ENCODE measurements at regions not wholly inside any gene's neighbourhood (a gene's known extent, or its start where the extent isn't known, plus 50 kb on each side); places are given as distances from the start of the nearest gene placed in this dataset.
"Not testable (repeated sequence)": the region's sequence is repeated elsewhere in the genome, so short reads cannot be mapped to it uniquely, and the experiment has no call there.

DNA sequence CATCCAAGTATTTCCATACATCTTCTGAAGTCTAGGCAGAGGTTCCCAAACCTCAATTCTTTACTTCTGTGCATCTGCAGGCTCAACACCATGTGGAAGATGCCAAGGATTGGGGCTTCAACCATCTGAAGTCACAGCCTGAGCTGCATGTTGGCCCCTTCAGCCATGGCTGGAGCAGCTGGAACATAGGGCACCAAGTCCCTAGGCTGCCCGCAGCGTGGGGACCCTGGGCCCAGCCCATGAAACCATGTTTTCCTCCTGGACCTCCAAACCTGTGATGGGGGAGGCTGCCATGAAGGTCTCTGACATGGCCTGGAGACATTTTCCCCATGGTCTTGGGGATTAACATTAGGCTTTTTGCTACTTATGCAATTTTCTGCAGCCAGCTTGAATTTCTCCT, 729.8 kb downstream of the KCNT2 start:
- no peak for DNase-seq
- Histone ChIP-seq H3K36me3 (ENCODE audit: control insufficient read depth, insufficient read depth, low read length) (no peaks in the 10 kb centered on the region), H3K9me3 (ENCODE audit: control insufficient read depth, low read length) (no peaks in the 10 kb centered on the region), H3K27me3 (replicated peaks; ENCODE audit: control insufficient read depth, insufficient read depth, low read length, poor library complexity, severe bottlenecking) (no peaks in the 10 kb centered on the region), H3K4me3 (ENCODE audit: insufficient read depth, low read depth, low read length, poor library complexity, severe bottlenecking) (no peak overlapping the region), H3K27ac (ENCODE audit: insufficient read depth, low read length, poor library complexity, severe bottlenecking) (no peak overlapping the region), H3K4me1 (ENCODE audit: control insufficient read depth, insufficient read depth, low read length, poor library complexity, severe bottlenecking) (no peaks in the 10 kb centered on the region)

DNA sequence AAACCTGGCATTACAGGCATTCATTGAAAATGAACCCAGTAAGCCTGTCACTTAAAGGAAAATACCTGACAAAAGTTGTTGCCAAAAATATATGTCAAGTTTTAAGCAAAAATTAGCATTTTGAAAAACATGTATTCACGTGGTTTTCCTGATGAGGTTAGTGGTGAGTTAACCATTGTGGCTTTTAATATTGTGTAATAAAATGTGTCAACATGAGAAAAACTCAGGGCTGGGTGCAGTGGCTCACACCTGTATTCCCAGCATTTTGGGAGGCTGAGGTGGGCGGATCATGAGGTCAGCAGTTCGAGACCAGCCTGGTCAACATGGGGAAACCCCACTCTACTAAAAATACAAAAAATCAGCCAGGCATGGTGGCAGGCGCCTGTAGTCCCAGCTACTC, 731.4 kb downstream of the KCNT2 start:
- Histone ChIP-seq H3K4me1 (ENCODE audit: control insufficient read depth, insufficient read depth, low read length, poor library complexity, severe bottlenecking) (no peaks in the 10 kb centered on the region), H3K4me3 (ENCODE audit: insufficient read depth, low read depth, low read length, poor library complexity, severe bottlenecking) (no peak overlapping the region), H3K36me3 (ENCODE audit: control insufficient read depth, insufficient read depth, low read length) (no peaks in the 10 kb centered on the region), H3K9me3 (ENCODE audit: control insufficient read depth, low read length) (no peaks in the 10 kb centered on the region), H3K27ac (ENCODE audit: insufficient read depth, low read length, poor library complexity, severe bottlenecking) (no peak overlapping the region), H3K27me3 (replicated peaks; ENCODE audit: control insufficient read depth, insufficient read depth, low read length, poor library complexity, severe bottlenecking) (no peaks in the 10 kb centered on the region)
- no peak for DNase-seq

DNA sequence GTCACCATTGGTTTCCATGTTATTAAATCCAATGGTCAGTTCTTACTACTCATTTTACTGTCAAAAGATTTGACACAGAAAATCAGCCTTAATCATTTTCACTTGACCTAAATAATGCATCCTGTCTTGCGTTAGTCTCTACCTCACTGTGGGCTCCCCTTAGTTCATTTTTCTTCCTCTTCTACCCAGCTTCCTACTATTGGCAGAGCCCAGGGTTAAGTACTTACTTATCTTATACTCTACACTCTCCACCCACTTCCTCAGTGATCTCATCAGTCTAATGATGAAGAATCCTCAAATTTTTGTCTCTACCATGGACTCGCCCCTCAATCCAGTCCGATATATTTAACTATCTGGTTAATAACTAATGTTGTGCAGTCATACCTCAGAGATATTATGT, 735.9 kb downstream of the KCNT2 start:
- Histone ChIP-seq H3K9me3 (ENCODE audit: control insufficient read depth, low read length) (no peaks in the 10 kb centered on the region), H3K36me3 (ENCODE audit: control insufficient read depth, insufficient read depth, low read length) (no peaks in the 10 kb centered on the region), H3K4me1 (ENCODE audit: control insufficient read depth, insufficient read depth, low read length, poor library complexity, severe bottlenecking) (no peaks in the 10 kb centered on the region), H3K27me3 (replicated peaks; ENCODE audit: control insufficient read depth, insufficient read depth, low read length, poor library complexity, severe bottlenecking) (no peaks in the 10 kb centered on the region), H3K4me3 (ENCODE audit: insufficient read depth, low read depth, low read length, poor library complexity, severe bottlenecking) (no peak overlapping the region), H3K27ac (ENCODE audit: insufficient read depth, low read length, poor library complexity, severe bottlenecking) (no peak overlapping the region)
- no peak for DNase-seq

DNA sequence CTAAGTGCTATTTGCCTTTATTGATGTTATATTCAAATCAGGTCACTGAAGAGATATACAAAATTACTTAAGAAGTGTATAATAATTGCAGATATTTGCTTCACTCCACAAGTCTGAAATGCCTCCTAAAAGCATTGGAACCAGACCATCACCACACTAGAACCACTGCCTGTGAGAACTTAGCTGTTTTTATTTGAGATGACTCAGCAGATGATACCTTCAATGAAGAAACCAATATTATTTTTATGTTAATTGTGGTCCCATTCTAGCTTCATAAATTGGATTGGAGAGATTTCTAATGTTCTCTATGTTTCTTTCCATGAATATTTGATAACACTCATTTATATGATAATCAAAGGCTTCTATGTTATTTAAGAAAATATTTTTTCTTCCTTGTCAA, 740.6 kb downstream of the KCNT2 start:
- Histone ChIP-seq H3K9me3 (ENCODE audit: control insufficient read depth, low read length) (no peaks in the 10 kb centered on the region), H3K27ac (ENCODE audit: insufficient read depth, low read length, poor library complexity, severe bottlenecking) (no peak overlapping the region), H3K36me3 (ENCODE audit: control insufficient read depth, insufficient read depth, low read length) (no peaks in the 10 kb centered on the region), H3K27me3 (replicated peaks; ENCODE audit: control insufficient read depth, insufficient read depth, low read length, poor library complexity, severe bottlenecking) (no peaks in the 10 kb centered on the region), H3K4me1 (ENCODE audit: control insufficient read depth, insufficient read depth, low read length, poor library complexity, severe bottlenecking) (no peaks in the 10 kb centered on the region), H3K4me3 (ENCODE audit: insufficient read depth, low read depth, low read length, poor library complexity, severe bottlenecking) (no peak overlapping the region)
- DNase-seq = no peak

DNA sequence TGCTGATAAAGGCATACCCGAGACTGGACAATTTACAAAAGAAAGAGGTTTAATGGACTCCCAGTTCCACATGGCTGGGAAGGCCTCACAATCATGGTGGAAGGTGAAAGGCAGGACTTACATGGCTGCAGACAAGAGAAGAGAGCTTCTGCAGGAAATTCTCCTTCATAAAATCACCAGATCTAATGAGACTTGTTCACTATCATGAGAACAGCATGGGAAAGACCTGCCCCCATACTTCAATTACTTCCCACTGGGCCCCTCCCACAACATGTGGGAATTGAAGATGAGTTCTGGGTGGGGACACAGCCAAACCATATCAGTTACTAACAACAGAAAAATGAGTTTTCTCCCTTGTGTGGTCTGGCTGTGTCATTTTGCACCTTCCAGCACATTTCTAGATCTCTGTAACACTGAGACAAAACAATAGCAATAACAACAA, 741.4 kb downstream of the KCNT2 start:
- no peak for DNase-seq
- no peaks in the 10 kb centered on the region for H3K9me3 ChIP-seq (ENCODE audit: control insufficient read depth, low read length)

DNA sequence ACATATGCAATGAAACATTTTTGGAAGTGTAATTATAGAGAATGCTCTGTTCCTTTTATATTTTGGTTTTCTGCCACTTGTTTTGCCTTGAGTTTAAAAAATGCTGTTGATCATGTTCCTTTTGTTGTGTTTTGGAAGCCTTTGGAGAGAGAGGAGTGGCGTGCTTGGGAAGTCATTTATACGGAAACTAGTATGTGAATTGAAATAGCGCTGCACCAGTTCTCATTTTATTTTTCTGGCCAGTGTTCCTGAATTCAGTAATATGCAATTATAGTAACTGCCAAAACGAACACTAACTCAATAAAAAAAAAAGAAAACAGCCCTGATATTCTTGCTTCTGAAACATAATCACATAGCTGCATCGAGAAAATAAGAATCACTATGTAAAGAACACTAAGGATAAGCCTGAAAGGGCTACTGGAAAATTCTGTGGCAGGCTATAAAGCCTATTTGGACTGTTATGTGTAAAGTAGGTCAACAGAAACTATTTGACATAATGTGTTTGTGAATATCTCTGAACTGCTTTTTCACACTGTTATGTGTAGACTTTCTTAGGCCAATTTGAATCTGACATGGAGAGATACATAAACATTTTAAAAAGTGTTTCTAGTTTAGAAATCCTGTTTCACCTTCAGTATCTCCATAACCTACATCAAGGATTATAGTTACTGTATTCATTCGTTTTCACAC, 742.0 kb downstream of the KCNT2 start:
- H3K4me1 ChIP-seq (ENCODE audit: control insufficient read depth, insufficient read depth, low read length, poor library complexity, severe bottlenecking) = no peaks in the 10 kb centered on the region
- no peak overlapping the region for H3K27ac ChIP-seq (ENCODE audit: insufficient read depth, low read length, poor library complexity, severe bottlenecking)
- DNase-seq = no peak
- H3K4me3 ChIP-seq (ENCODE audit: insufficient read depth, low read depth, low read length, poor library complexity, severe bottlenecking) = no peak overlapping the region
- no peaks in the 10 kb centered on the region for H3K36me3 ChIP-seq (ENCODE audit: control insufficient read depth, insufficient read depth, low read length)
- H3K9me3 ChIP-seq (ENCODE audit: control insufficient read depth, low read length) = no peaks in the 10 kb centered on the region
- H3K27me3 ChIP-seq (replicated peaks; ENCODE audit: control insufficient read depth, insufficient read depth, low read length, poor library complexity, severe bottlenecking) = no peaks in the 10 kb centered on the region

More for the DNA sequence above, 741.4 kb downstream of the KCNT2 start:
- H3K4me1 ChIP-seq (ENCODE audit: control insufficient read depth, insufficient read depth, low read length, poor library complexity, severe bottlenecking) = no peaks in the 10 kb centered on the region
- H3K27ac ChIP-seq (ENCODE audit: insufficient read depth, low read length, poor library complexity, severe bottlenecking) = no peak overlapping the region
- H3K27me3 ChIP-seq (replicated peaks; ENCODE audit: control insufficient read depth, insufficient read depth, low read length, poor library complexity, severe bottlenecking) = no peaks in the 10 kb centered on the region
- H3K4me3 ChIP-seq (ENCODE audit: insufficient read depth, low read depth, low read length, poor library complexity, severe bottlenecking) = no peak overlapping the region
- H3K36me3 ChIP-seq (ENCODE audit: control insufficient read depth, insufficient read depth, low read length) = no peaks in the 10 kb centered on the region

DNA sequence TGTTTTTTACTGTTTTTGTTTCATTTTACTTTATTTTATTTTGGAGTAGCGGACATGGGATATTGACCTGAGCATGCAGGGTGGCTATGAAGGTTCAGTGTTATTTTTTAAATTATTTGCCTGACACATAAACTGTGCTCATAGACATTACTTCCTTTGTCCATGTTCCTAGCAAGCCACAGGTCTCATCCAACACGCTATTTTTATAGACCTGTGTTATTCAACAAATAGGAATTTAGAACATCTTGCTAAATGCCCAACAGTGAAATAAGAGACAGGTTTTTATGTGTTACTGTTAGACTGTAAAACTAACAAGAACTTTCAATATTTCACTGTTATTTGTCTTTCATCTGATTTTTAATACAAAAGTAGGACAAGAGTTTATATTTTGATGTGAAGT, 756.4 kb downstream of the KCNT2 start:
- Histone ChIP-seq H3K27ac (ENCODE audit: insufficient read depth, low read length, poor library complexity, severe bottlenecking) (no peak overlapping the region), H3K36me3 (ENCODE audit: control insufficient read depth, insufficient read depth, low read length) (no peaks in the 10 kb centered on the region), H3K27me3 (replicated peaks; ENCODE audit: control insufficient read depth, insufficient read depth, low read length, poor library complexity, severe bottlenecking) (no peaks in the 10 kb centered on the region), H3K9me3 (ENCODE audit: control insufficient read depth, low read length) (no peaks in the 10 kb centered on the region), H3K4me3 (ENCODE audit: insufficient read depth, low read depth, low read length, poor library complexity, severe bottlenecking) (no peak overlapping the region), H3K4me1 (ENCODE audit: control insufficient read depth, insufficient read depth, low read length, poor library complexity, severe bottlenecking) (no peaks in the 10 kb centered on the region)
- DNase-seq = no peak

DNA sequence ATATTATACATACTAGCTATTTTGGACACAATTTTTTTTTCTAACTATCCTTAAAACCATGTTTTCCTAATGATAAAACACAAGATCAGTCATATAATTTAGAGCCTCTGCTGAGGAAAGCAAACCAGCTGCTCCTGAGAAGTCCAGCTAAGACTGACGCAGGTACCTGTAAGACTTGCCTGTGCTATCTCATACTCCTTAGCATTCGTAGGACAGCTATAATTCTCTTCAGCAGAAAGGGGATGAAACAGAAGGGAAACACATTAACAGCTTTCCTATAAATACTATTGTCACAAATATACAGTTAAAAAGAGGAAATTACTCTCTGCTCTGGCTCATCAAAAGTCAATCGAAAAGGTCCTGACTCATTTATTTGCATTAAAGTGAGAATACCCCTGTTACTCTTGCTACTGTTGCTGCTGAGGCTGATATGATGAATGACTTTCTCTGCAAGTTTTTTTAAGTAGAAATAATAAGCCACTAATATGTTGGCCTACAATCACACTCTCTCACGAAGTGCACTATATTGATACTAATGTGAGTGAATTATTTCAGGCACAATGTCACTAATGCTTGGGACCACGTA, 757.1 kb downstream of the KCNT2 start:
- Histone ChIP-seq H3K36me3 (ENCODE audit: control insufficient read depth, insufficient read depth, low read length) (no peaks in the 10 kb centered on the region), H3K27ac (ENCODE audit: insufficient read depth, low read length, poor library complexity, severe bottlenecking) (no peak overlapping the region), H3K4me1 (ENCODE audit: control insufficient read depth, insufficient read depth, low read length, poor library complexity, severe bottlenecking) (no peaks in the 10 kb centered on the region), H3K9me3 (ENCODE audit: control insufficient read depth, low read length) (no peaks in the 10 kb centered on the region), H3K4me3 (ENCODE audit: insufficient read depth, low read depth, low read length, poor library complexity, severe bottlenecking) (no peak overlapping the region), H3K27me3 (replicated peaks; ENCODE audit: control insufficient read depth, insufficient read depth, low read length, poor library complexity, severe bottlenecking) (no peaks in the 10 kb centered on the region)
- no peak for DNase-seq

DNA sequence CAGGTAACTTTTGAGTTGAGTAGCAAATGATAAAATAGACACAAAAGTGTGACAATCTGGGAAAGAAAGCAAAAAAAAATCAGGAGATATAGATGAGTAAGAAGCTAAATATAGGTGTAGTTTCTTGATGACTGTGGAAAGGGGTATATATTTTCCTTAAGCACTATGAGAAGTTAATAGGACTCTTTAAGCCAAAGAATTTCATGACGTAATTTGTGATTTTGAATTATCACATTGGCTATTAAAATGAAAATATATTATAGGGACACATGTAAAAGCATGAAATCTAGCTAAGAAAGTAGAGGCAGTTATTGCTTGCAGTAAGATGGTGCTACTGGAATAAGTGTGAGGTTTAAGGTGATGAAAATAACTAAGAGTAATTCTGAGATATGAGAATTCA, 759.1 kb downstream of the KCNT2 start:
- H3K9me3 ChIP-seq (ENCODE audit: control insufficient read depth, low read length) = no peaks in the 10 kb centered on the region
- no peaks in the 10 kb centered on the region for H3K4me1 ChIP-seq (ENCODE audit: control insufficient read depth, insufficient read depth, low read length, poor library complexity, severe bottlenecking)
- H3K36me3 ChIP-seq (ENCODE audit: control insufficient read depth, insufficient read depth, low read length) = no peaks in the 10 kb centered on the region
- no peak for DNase-seq
- no peak overlapping the region for H3K27ac ChIP-seq (ENCODE audit: insufficient read depth, low read length, poor library complexity, severe bottlenecking)
- no peak overlapping the region for H3K4me3 ChIP-seq (ENCODE audit: insufficient read depth, low read depth, low read length, poor library complexity, severe bottlenecking)
- H3K27me3 ChIP-seq (replicated peaks; ENCODE audit: control insufficient read depth, insufficient read depth, low read length, poor library complexity, severe bottlenecking) = no peaks in the 10 kb centered on the region

DNA sequence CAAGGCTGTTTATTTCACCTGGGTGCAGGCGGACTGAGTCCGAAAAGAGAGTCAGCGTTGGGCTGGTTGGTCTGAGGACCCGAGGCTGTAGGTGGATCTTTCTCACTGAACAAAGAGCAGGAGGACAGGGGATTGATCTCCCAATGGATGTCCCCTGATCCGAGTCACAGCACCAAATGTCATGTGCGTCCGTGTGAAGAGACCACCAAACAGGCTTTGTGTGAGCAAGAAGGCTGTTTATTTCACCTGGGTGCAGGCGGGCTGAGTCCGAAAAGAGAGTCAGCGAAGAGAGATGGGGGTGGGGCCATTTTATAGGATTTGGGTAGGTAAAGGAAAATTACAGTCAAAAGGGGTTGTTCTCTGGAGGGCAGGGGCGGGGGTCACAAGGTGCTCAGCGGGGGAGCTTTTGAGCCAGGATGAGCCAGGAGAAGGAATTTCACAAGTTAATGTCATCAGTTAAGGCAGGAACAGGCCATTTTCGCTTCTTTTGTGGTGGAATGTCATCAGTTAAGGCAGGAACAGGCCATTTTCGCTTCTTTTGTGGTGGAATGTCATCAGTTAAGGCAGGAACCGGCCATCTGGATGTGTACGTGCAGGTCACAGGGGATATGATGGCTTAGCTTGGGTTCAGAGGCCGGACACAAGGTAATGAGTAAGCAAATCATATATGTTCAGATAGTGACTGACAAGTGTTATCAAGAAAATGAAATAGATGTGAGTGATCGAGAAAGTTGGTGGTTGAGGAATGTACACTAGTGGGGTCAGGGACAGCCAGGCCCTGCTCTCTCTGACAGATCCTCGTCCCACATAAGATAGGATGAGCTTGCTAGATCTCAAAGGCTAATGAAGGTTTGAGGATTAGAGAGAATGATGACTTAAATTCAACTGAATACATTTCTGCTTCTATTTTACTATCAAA, 760.0 kb downstream of the KCNT2 start:
- H3K27me3 ChIP-seq (replicated peaks; ENCODE audit: control insufficient read depth, insufficient read depth, low read length, poor library complexity, severe bottlenecking); H3K9me3 ChIP-seq (ENCODE audit: control insufficient read depth, low read length); DNase-seq; H3K4me3 ChIP-seq (ENCODE audit: insufficient read depth, low read depth, low read length, poor library complexity, severe bottlenecking); H3K36me3 ChIP-seq (ENCODE audit: control insufficient read depth, insufficient read depth, low read length); H3K27ac ChIP-seq (ENCODE audit: insufficient read depth, low read length, poor library complexity, severe bottlenecking); H3K4me1 ChIP-seq (ENCODE audit: control insufficient read depth, insufficient read depth, low read length, poor library complexity, severe bottlenecking): not testable (repeated sequence)
